RKO (cell line): ENCODE measurements at regions not wholly inside any gene's neighbourhood (a gene's known extent, or its start where the extent isn't known, plus 50 kb on each side); places are given as distances from the start of the nearest gene placed in this dataset.
"Not testable (repeated sequence)": the region's sequence is repeated elsewhere in the genome, so short reads cannot be mapped to it uniquely, and the experiment has no call there.

ENCODE experiments used
- DNase-seq: peaks from one replicate; pipeline ENCODE4 v3.0.0-alpha.2; 2016; ENCODE audit warnings: low spot score

DNA sequence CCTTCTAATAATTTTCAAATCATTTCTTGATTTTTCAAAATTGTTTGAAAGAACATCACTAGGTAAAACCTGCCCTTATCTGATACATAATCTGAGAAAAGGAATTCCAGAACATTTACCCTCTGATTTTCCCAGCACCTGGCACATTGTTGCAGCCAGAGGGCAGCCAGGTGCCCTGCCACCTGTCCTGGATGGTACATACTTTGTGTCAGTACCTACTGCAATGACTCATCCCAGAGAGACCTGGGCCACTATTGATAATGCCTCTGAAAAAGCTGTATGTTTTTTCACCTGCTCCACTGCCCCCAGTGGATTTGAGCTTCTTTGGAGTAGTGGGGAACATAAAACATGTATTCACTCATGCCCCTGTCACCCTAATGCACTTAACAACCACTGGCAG is 648.9 kb upstream of the GBE1 start:
- no peak for DNase-seq

DNA sequence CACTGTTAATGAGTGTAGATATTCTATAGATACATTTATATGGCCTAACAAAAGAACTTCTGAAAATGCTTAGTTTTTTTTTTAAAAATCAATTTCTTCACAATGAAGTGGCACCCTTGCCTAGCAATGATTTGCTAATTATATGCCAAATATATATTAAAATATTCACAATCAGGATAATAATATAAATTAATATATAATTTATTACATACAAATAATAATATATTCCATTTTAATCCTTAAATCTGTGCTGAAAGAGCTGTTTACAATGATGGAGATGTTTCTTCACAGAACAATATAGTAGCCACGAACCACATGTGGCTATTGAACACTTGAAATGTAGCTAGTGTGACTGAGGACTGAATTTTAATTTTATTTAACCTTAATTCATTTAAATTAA is 648.4 kb upstream of the GBE1 start:
- no peak for DNase-seq

DNA sequence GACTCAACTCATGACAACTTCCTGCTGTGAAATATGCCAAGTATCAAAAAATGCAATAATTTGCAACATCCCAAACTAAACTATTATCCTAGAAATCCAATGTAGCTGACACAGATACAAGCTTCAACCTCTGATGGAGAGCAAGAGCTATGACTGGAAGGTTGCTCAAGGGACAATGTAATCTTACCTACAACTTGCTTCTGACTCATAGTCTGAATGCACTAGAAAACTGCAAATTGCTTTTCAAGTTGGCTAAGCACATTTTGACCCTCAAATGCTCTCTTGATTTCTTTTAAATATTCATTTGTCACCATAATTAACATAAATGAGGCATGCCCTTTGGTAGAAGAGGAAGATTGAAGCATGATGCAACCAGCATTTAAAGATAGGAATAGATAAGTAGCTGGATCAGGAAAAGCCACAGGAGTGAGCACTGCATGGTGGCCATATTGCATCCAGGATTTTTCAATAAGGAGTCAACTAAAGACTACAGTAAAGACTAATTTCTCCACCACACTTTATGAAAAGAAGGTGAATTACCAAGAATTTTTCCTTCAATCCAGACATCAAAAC is 630.8 kb upstream of the GBE1 start:
- DNase-seq, result peak; percentile 7

DNA sequence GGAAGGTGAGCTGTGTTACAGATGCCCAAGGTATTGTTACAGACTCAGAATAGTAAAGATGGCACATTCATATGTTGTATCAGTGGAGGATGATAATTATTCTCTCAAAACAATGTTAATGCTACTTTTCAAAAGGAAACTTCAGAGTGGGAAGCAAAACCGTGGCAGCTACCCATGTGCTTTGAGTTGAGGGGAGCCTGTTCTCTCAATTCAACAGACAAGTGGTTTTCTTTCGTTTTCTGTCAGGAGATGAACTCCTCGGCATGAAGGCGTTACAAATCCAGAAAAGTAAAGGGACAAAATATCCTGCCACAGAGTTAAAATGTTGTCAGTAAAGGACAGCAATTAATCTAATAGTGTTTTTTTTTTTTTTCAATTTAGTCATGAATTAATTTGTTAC is 629.4 kb upstream of the GBE1 start:
- no peak for DNase-seq

DNA sequence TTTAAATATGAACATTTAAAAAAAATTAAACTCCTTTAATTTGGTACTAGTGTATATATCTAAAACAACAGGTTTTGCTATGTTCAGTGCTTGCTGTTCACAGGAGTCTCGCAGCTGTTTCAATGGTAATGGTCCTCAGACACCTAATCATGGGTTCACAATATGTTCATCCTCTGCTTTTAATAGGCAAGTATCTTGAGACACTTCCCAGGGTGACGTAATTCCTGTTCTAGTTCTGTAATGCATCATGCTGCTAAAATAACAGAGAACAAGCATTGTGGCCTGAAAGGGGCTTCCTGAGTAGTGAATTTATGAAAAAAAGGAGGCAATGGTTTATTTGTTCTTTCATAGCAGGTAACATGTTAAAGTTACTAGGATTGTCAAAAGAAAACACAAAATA is 625.2 kb upstream of the GBE1 start:
- DNase-seq, result no peak

DNA sequence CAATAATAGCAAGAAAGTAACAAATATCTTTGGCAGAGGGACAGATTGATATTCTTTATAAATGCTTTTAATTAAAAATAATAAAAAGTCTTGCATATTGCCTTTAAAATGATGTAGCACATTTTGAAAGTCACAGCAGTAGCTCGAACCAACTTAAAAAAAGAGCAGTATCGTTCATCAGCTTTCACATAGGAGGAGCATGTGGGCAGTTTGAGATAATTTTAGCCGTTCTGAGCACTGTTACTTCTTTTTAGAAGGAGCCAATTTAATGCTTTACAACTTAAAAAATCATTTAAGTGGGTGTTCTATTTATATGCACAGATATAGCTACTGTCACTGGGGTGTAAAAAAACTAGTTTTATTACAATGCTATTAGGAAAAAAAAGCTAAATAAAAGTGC is 622.7 kb upstream of the GBE1 start:
- DNase-seq, result no peak

DNA sequence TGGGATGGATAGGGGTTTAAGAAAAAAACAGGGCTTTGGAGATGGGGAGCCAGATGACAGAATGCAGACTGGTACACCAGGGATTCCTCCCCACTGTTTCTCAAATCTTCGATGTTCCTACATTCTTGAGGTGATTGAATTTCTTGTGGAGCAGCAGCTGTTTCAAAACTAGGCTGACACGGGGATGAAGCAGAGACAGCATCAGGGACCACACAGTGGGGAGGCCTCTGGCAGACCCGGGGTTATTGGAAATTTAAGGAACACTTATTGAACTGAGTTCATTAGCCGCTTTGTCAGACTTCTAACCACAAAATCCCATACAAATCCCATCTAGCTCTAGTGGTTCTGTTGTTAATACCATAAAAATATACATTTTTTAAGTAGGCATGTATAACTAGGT is 621.4 kb upstream of the GBE1 start:
- no peak for DNase-seq

DNA sequence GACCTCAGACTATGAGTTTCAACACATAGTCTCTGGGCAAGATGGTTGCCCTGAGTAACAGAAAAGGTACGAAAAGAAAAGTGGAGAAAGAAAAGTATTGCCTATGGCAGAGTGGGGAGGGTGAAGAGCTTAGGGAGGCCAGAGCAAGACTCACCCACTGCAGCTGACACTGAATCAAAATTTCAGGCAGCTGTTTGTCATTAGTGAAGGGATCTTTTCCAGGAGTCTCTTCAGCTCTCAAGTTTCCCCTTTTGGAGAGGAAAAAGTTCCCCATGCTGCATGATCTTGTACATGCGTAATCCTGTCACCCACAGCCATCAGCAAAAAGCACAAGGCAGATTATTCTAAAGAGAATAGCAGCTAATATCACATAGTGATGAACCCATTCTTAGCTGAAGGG is 616.9 kb upstream of the GBE1 start:
- no peak for DNase-seq

DNA sequence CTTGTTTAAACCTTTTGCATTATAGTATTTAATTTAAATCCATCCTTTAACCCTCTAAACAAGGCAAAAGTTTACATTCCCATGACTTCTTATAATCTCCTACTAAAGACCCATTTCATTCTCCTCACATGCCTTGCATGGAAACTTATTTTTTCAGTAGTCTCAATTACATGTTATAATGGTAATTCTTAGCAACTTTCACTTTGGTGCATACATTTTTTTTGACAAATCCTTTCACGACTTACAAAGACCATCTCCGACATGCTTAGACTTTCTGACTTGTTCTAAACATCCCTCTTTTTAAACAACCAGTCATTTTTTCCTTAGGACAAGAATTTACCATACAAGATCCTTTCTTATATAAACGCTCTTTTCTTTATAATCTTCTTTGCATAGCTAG is 615.4 kb upstream of the GBE1 start:
- peak; percentile 32 for DNase-seq

DNA sequence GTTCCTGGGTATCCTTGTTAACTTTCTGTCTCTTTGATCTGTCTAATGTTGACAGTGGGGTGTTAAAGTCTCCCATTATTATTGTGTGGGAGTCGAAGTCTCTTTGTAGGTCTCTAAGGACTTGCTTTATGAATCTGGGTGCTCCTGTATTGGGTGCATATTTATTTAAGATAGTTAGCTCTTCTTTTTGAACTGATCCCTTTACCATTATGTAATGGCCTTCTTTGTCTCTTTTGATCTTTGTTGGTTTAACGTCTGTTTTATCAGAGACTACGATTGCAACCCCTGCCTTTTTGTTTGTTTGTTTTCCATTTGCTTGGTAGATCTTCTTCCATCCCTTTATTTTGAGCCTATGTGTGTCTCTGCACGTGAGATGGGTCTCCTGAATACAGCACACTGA is 612.4 kb upstream of the GBE1 start:
- DNase-seq, result not testable (repeated sequence)

DNA sequence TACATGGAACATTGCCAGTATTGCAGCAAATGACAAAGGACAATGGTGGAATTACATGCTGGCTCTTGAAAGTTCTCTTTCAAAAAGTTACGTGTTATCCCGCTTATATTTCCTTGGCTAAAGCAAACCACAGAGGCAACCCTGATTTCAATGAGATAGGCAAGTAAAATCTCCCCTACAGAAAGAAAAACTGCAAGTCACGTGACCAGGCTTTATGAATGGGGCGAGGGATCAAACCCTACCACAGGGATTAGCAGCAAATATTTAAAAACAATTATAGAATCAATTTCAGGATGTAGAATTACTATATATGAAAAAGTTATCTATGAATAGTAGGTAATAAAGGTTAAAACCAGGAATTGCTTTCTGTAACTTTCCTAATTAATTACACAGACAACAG is 603.4 kb upstream of the GBE1 start:
- no peak for DNase-seq

DNA sequence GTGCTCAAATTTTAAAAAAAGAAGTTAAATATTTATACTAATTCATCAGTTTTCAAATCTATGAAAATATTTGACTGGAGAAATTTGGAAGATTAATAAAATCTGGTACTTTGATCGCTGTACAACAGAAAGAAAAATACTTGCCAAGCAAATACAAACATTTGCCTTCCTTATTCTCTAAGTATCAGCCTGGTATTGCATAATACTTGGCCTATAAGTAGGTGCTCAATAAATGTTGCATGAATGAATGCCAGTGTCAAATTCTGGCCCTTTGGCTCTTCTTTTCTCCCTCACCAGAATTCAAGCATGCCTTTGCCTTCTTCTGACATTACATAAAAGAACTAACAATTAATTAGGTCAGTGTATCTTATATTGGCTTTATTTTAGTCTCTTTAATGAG is 601.7 kb upstream of the GBE1 start:
- DNase-seq, result no peak

DNA sequence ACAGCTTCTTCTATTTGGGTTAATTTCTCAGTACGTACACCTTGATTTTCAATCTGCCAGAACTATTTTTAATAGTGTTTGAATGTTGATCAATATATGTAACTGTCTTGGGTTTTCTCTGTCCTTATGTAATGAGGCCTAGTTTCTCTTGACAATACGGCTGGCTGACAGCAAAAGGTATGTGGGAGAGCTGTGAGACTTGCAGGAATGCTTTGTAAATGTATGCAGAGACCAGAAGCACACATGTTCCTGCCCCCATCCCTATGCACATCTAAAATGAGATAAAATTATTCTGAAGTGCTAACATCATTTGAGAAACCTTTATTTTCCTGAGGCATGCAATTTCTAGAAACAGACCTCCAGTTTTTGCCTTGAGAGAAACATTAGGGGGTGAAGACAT is 593.8 kb upstream of the GBE1 start:
- no peak for DNase-seq

DNA sequence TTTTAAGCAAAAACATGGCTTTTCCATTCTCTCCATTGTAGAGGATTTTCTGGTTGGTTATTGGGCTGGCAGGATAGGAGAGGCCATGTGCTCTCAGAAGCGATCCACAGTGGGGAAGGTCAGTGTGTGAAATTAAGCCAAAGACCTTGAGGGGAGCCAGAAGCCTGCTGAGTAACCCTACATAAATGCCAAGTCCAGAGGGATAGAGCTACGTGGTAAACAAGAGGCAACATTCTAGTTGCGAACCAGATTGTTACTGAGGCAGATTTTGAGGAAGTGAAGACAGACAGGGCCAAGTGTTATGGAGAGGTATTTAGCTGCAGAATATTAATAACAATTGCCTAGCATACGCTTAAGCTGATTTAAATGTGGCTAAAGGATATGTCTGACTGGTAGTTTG is 592.8 kb upstream of the GBE1 start:
- DNase-seq, result no peak

DNA sequence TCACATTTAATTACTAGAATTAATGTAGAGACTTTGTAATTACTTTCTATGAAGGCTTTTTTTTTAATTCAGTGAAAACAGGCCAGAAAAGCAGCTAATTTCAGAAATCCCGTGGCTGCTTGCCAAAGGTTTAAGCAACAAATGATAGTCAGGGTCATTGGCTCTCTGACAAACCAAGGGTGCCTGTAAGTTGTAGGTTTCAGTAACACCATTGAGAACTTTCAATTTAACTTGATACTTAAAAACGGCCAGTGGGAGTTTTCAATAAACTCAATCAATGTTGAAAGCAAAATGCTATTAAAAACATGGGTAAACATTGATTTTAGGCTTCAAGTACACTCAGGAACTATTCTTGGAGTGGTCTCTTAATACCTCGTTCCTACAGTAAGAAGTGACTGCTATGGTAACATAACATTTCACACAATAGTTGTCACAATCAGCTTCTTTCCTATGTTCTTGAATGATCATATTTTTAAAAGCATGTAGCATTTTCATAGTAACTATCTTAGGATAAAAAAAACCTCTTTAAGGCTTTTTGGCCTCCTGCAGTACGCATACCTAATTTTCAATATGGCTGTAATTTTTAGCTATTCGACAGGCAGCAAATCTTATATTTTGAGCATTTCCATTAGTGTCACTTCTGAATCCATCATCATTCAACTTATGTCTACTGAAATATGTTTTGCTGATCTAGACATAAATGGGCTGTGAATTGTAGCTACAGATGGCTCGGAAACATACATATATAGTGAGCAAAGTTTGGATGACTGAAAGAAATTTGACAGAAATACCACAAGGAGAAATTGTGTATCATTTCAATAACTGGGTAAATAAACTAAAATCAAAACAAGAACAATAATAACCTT is 592.1 kb upstream of the GBE1 start:
- no peak for DNase-seq

DNA sequence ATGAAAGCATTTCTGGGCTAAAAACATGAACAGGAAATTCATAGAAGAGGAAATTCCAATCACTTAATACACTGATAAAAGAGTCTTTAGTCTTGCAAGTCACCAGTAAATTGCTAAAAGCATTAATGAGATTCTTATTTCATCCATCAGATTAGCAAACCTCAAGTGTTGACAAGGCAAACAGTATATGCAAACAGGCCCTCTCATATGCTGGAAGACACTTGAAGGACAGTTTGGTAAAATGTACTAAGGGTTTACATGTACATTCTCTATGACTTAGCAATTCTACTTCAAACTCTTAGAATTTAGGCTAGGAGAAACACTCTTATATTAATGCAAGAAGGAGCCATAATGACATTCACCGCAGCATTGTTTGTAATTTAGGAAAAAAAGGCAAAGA is 586.1 kb upstream of the GBE1 start:
- DNase-seq, result no peak

DNA sequence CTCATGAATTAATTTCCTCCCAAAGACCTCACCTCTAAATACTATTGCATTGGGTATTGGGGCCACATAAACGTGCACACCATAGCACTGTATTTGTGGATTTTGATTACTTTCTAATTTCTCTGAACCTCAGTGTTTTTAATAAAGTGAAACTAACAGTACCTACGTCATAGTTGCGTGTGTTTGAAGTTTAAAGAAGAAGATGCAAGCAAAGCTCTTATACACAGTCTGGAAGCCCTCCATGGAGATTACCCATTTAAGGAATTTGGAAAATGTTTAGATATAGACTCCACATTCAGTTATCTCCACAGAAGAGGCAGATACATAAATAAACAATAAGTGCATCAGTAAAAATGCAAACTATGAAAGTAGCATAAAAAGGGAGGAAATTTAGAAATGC is 581.1 kb upstream of the GBE1 start:
- DNase-seq, result no peak

DNA sequence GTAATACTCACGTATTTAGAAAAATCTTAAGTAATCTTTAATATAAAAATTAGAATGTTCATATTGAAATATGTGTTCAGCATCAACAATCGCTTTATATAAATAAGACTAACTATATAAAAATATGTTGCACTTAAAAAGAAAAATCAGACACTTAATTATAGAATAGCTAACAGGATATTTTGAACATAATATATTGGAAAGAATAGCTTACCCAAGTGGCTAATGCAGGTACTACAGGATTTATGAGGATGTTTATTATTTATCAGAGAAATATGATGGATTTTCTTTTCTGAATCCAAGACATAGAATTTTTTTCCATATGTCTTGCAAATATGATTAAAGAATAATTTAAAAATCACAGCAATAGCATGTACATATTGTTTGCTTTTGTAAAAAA is 567.9 kb upstream of the GBE1 start:
- peak; percentile 23 for DNase-seq

DNA sequence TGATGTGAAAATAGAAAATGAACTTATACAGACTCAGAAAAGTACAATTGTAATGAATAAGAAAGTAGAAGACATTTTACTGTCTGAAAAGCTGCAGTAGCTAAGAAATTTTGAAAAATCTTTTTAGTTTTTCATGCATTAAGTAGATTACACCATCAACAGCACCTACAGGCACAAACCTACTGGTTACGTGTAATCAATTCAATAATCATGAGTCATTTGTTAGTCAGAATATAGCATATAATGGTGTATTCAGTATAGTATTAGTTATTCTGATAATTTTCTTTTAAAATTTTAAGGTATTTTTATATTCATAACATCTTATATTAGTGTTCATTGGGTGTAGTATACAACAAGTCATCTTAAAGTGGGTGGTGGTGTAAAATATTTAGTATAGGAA is 550.5 kb upstream of the GBE1 start:
- no peak for DNase-seq

DNA sequence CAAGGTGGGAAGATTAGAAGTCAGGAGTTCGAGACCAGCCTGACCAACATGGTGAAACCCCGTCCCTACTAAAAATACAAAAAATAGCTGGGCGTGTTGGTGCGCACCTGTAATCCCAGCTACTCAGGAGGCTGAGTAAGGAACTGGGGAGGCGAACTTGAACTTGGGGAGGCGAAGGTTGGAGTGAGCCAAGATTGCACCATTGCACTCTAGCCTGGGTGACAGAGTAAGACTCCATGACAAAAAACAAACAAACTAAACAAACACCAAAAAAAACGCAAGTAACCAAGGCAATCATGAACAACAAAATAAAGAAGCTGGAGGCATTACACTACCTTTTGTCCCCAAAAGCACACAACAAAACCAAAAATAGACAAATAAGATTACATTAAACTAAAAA is 547.3 kb upstream of the GBE1 start:
- DNase-seq, result no peak

DNA sequence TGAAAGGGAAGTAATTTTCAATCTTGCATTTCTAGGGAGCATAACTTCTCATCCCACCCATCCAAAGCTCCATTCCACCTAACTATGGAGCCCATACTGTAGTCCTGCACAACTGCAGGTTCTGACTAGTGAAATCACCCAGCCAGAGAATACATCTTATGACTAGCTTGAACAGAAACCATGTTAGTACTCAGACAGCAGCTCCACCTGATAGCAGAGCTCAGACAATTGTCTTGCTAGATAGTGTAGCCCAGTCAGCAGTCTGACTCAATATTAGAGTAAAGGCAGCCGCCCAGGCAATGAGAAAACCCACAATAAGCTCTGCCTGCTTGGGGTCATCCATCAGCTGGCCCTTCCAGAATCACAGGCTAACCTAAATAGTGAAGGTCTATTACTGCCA is 544.7 kb upstream of the GBE1 start:
- DNase-seq, result no peak

DNA sequence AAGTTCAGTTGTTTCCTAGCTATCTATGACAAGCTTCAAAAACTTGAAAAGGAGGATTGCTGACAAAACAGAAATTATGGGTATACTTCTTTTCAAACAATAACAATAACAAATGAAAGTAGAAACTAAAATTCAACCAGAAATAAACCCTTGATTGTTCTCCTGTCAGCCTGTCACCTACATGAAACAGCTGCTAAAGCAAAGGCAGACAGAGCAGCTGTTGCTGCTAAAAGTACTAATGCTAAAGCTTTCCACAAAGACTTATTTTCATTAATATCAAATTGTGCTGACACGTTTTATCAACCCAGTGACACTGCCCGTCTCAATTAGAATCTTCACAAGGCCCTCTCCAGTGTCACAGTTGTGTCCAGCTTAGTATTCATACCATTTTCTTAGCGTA is 533.2 kb upstream of the GBE1 start:
- DNase-seq, result no peak

DNA sequence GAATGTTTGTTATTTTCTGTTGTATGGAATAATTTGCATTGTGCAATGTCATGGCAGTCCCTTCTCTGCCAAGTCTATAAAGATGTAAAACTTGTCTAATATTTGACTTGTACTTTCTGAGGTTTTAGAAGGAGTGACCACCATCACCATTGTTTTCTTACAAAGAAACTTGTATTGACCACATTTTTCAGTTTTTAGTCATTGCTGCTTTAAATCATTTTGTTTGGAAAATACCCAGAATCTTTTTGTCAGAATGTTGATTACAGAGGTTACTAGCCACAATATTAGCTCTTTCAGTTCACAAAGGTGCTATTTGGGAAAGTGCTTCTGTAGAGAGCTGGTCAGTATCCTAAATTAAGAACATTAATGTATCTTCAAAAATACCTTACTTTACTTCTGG is 532.4 kb upstream of the GBE1 start:
- no peak for DNase-seq

DNA sequence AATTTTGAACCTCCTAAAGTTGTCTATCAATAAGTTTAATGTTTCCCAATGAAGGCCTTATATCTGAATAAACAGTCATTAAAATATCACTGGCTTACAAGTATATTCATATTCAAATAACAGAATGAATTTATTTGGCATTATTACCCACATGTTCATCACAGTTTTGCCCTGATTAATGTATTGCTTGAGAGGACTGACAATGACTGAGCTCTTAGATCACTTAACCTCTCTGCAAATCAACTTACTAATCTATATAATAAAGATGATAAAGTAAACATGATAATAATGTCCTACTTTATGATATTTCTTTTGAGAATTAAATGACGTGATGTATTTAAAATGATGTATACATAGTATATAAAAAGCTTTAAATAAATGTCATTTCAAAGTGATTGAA is 532.0 kb upstream of the GBE1 start:
- no peak for DNase-seq
